ENCODE measurements at regions not wholly inside any gene's neighbourhood (a gene's known extent, or its start where the extent isn't known, plus 50 kb on each side); places are given as distances from the start of the nearest gene placed in this dataset.

GRCh38 chr13:37491661-37492060, 106.9 kb downstream of the POSTN start:
- H3K36me3 ChIP-seq (ENCODE audit: control insufficient read depth in 1 of 2, insufficient read depth in 2 of 2, low read length in 2 of 2), result no peaks in the 10 kb centered on the region
- H3K4me1 ChIP-seq (ENCODE audit: control insufficient read depth in 1 of 2, insufficient read depth in 2 of 2, low read length in 2 of 2), result no peaks in the 10 kb centered on the region
- no peak for TF ChIP-seq REST (IDR thresholded peaks at IDR 0.05; ENCODE audit: low read depth)
- TF ChIP-seq POLR2A (IDR thresholded peaks at IDR 0.05; ENCODE audit: borderline replicate concordance, extremely low read depth, insufficient read depth, insufficient read length), result no peak
- TF ChIP-seq EZH2 (IDR thresholded peaks at IDR 0.05), result no peak
- no peak for TF ChIP-seq ATF3 (IDR thresholded peaks at IDR 0.05)
- no peak for TF ChIP-seq EZH2phosphoT487 (IDR thresholded peaks at IDR 0.05; ENCODE audit: borderline replicate concordance)
- no peak for TF ChIP-seq POLR2AphosphoS5 (IDR thresholded peaks at IDR 0.05; ENCODE audit: low read depth, low read length)
- TF ChIP-seq ELF1 (IDR thresholded peaks at IDR 0.05; ENCODE audit: borderline replicate concordance, low read depth), result no peak
- TF ChIP-seq CEBPB (IDR thresholded peaks at IDR 0.05; ENCODE audit: low read depth), result no peak
- TF ChIP-seq MAX (IDR thresholded peaks at IDR 0.05), result no peak
- TF ChIP-seq ZNF274 (IDR thresholded peaks at IDR 0.05; ENCODE audit: low read depth, low read length), result no peak
- TF ChIP-seq ZFX (IDR thresholded peaks at IDR 0.05), result no peak
- no peak for TF ChIP-seq CTCF (IDR thresholded peaks at IDR 0.05 in 2 of 3, conservative IDR thresholded peaks at IDR 0.05 in 1 of 3; ENCODE audit: borderline replicate concordance in 1 of 3, insufficient read depth in 1 of 3, low read depth in 2 of 3, low read length in 2 of 3)
- TF ChIP-seq TCF7L2 (IDR thresholded peaks at IDR 0.05; ENCODE audit: borderline replicate concordance, extremely low read depth, insufficient read depth, insufficient read length), result no peak
- no peak for TF ChIP-seq JUND (IDR thresholded peaks at IDR 0.05)
- TF ChIP-seq ZBTB33 (IDR thresholded peaks at IDR 0.05; ENCODE audit: extremely low read depth, insufficient replicate concordance, low read length), result no peak
- TF ChIP-seq SP1 (IDR thresholded peaks at IDR 0.05; ENCODE audit: low read depth), result no peak
- TF ChIP-seq CBX3 (IDR thresholded peaks at IDR 0.05; ENCODE audit: low read depth), result no peak
- no peak for TF ChIP-seq EGR1 (IDR thresholded peaks at IDR 0.05; ENCODE audit: low read depth)
- peaks cover 11 to 42% of the 10 kb centered on the region in 2 experiments for H3K9me3 ChIP-seq (ENCODE audit: control insufficient read depth in 1 of 2, insufficient read depth in 1 of 2, low read depth in 1 of 2, low read length in 2 of 2)
- intact Hi-C loops (cut with micrococcal nuclease), result no loop called here
- H3K4me3 ChIP-seq (replicated peaks in 1 of 2; ENCODE audit: low read depth in 1 of 2, low read length in 2 of 2), result no peak overlapping the region
- H3K27ac ChIP-seq (ENCODE audit: low read depth, low read length), result no peak overlapping the region
- RAD21 ChIA-PET (ENCODE audit: low non-redundant PET in 1 of 2, low total read pairs in 2 of 2, uncharacterized antibody in 2 of 2, unreplicated experiment in 2 of 2), result no interaction called here
- no peak overlapping the region for H3K4me2 ChIP-seq (ENCODE audit: low read length)
- no peak overlapping the region for H3K9ac ChIP-seq (ENCODE audit: low read length)
- CTCF ChIA-PET, result no interaction called here
- ATAC-seq, result no peak
- POLR2A ChIA-PET, result no interaction called here
- H4K20me1 ChIP-seq (ENCODE audit: insufficient read depth), result no peaks in the 10 kb centered on the region
- no peak overlapping the region for H2AFZ ChIP-seq (ENCODE audit: low read depth, low read length, poor library complexity, severe bottlenecking)
- H3K27me3 ChIP-seq (ENCODE audit: insufficient read depth, low read length), result no peaks in the 10 kb centered on the region
- BruUV-seq (replicated peaks), result no TSS peak
- no peaks in the 10 kb centered on the region for H3K79me2 ChIP-seq (ENCODE audit: insufficient read depth, low read length)
- no peak for DNase-seq (ENCODE audit: low read depth, low spot score)
- no peaks in the 10 kb centered on the region for H3K9me2 ChIP-seq (ENCODE audit: insufficient read depth)

All from HCT116 (cell line).